SK-N-SH (cell line): ENCODE measurements at regions not wholly inside any gene's neighbourhood (a gene's known extent, or its start where the extent isn't known, plus 50 kb on each side); places are given as distances from the start of the nearest gene placed in this dataset.

Experiments used
- CTCF ChIA-PET: fragments of 300-600, 350-600 bp; formaldehyde crosslinking; extraction: SDS; loops from one replicate; lab custom pipeline; 2021; lab: Yijun Ruan, JAX
- POLR2A ChIA-PET: fragments of 350-600 bp; sonication (Branson Sonifier 250); formaldehyde crosslinking; extraction: SDS; loops from one replicate; lab custom pipeline; 2020; ENCODE audit warnings: antibody characterized with exemption, inconsistent platforms; lab: Yijun Ruan, JAX
- DNase-seq: peaks from one replicate; pipeline ENCODE4 v3.0.0; 2012
- H2AFZ ChIP-seq: fragments of 200-600 bp; sonication (generic); 2 replicates; pipeline ENCODE4 v1.8.1; 2016; ENCODE audit warnings: antibody characterized with exemption, mild to moderate bottlenecking, low read depth
- H3F3A ChIP-seq: fragments of 200-600 bp; sonication (generic); replicated peaks from 2 replicates; pipeline ENCODE3; 2016; ENCODE audit warnings: antibody characterized with exemption, mild to moderate bottlenecking; ENCODE audit not compliant: insufficient read depth
- H3K27ac ChIP-seq, 2 experiments: fragments of 200-500 bp in 1 of 2; fragments of 200-600 bp in 1 of 2; sonication (Bioruptor generic) in 1 of 2; sonication (generic), shearing (Covaris generic) in 1 of 2; 2 replicates each; pipeline versions ENCODE4 v1.5.1 to v1.6.1; 2014 to 2016; ENCODE audit warnings: low read depth in 2 of 2, inconsistent platforms in 1 of 2, low read length in 1 of 2, mild to moderate bottlenecking in 1 of 2, mixed read lengths in 1 of 2
- H3K27me3 ChIP-seq: fragments of 200-600 bp; sonication (generic), shearing (Covaris generic); 2 replicates; pipeline ENCODE4 v1.6.1; 2016; ENCODE audit warnings: mixed run types; ENCODE audit not compliant: insufficient read depth
- H3K36me3 ChIP-seq, 2 experiments: fragments of 200-500 bp in 1 of 2; fragments of 200-600 bp in 1 of 2; sonication (Bioruptor generic) in 1 of 2; sonication (generic) in 1 of 2; replicated peaks in 1 of 2; 2 replicates each; pipeline versions ENCODE3 to v1.5.1; 2014 to 2016; ENCODE audit warnings: low read length in 1 of 2, mild to moderate bottlenecking in 1 of 2; ENCODE audit not compliant: insufficient read depth in 2 of 2, control insufficient read depth in 1 of 2
- H3K4me1 ChIP-seq, 2 experiments: fragments of 200-500 bp in 1 of 2; fragments of 200-600 bp in 1 of 2; sonication (Bioruptor generic) in 1 of 2; sonication (generic), shearing (Covaris generic) in 1 of 2; 2 replicates each; pipeline versions ENCODE4 v1.5.1 to v1.6.1; 2014 to 2016; ENCODE audit warnings: low read depth in 1 of 2, low read length in 1 of 2, mixed run types in 1 of 2; ENCODE audit not compliant: insufficient read depth in 2 of 2, control insufficient read depth in 1 of 2
- H3K4me2 ChIP-seq: fragments of 200-600 bp; sonication (generic), shearing (Covaris generic); 2 replicates; pipeline ENCODE4 v1.6.1; 2017; ENCODE audit warnings: mixed run types
- H3K4me3 ChIP-seq, 2 experiments: fragments of 200-500 bp in 1 of 2; fragments of 200-600 bp in 1 of 2; sonication (Bioruptor generic) in 1 of 2; sonication (generic), shearing (Covaris generic) in 1 of 2; 2 replicates each; pipeline versions ENCODE4 v1.5.1 to v1.8.1; 2014 to 2016; ENCODE audit warnings: low read depth in 2 of 2, inconsistent platforms in 1 of 2, low read length in 1 of 2, mild to moderate bottlenecking in 1 of 2, mixed read lengths in 1 of 2, moderate library complexity in 1 of 2
- H3K79me2 ChIP-seq: fragments of 200-600 bp; sonication (generic); 2 replicates; pipeline ENCODE4 v1.8.1; 2017; ENCODE audit warnings: mild to moderate bottlenecking; ENCODE audit not compliant: insufficient read depth
- H3K9ac ChIP-seq: fragments of 200-600 bp; sonication (generic); 2 replicates; pipeline ENCODE4 v1.6.1; 2017; ENCODE audit warnings: mixed run types
- H3K9me2 ChIP-seq: fragments of 200-600 bp; sonication (generic); 2 replicates; pipeline ENCODE4 v1.6.1; 2017; ENCODE audit warnings: mixed run types
- H3K9me3 ChIP-seq: fragments of 200-600 bp; sonication (generic); 2 replicates; pipeline ENCODE4 v1.6.1; 2017; ENCODE audit warnings: mixed run types, mild to moderate bottlenecking, moderate library complexity
- H4K20me1 ChIP-seq: fragments of 200-600 bp; sonication (generic); 2 replicates; pipeline ENCODE4 v1.6.1; 2017; ENCODE audit warnings: mild to moderate bottlenecking, mixed run types; ENCODE audit not compliant: insufficient read depth
- EP300 ChIP-seq, 2 experiments: IDR thresholded peaks; 2 replicates each; pipeline versions ENCODE4 v1.4.0 to v1.6.1; 2012; ENCODE audit warnings: borderline replicate concordance in 1 of 2, low read depth in 1 of 2, low read length in 1 of 2
- EZH2phosphoT487 ChIP-seq: fragments of 200-600 bp; sonication (generic); IDR thresholded peaks from 2 replicates; pipeline ENCODE4 v1.6.1; 2017; ENCODE audit warnings: low read depth, mixed run types, mild to moderate bottlenecking, antibody characterized with exemption, moderate library complexity, borderline replicate concordance
- FOSL2 ChIP-seq: IDR thresholded peaks from 2 replicates; pipeline ENCODE4 v1.4.0; 2012; ENCODE audit warnings: low read depth, mild to moderate bottlenecking, moderate library complexity, borderline replicate concordance
- FOXM1 ChIP-seq: IDR thresholded peaks from 2 replicates; pipeline ENCODE4 v1.4.0; 2012; ENCODE audit warnings: low read depth, mild to moderate bottlenecking
- GABPA ChIP-seq: IDR thresholded peaks from 2 replicates; pipeline ENCODE4 v1.4.0; 2012; ENCODE audit warnings: low read depth, mild to moderate bottlenecking
- MEF2A ChIP-seq: IDR thresholded peaks from 2 replicates; pipeline ENCODE4 v1.4.0; 2012; ENCODE audit warnings: low read depth, borderline replicate concordance
- RCOR1 ChIP-seq: fragments of 150-350 bp; IDR thresholded peaks from 2 replicates; pipeline ENCODE4 v1.6.1; 2017; ENCODE audit warnings: antibody characterized with exemption, low read length
- RFX5 ChIP-seq: IDR thresholded peaks from 2 replicates; pipeline ENCODE4 v1.6.1; 2012; ENCODE audit warnings: mild to moderate bottlenecking, improper control_type of control experiment, low read length
- RXRA ChIP-seq: IDR thresholded peaks from 2 replicates; pipeline ENCODE4 v1.4.0; 2012; ENCODE audit warnings: low read depth, mild to moderate bottlenecking, borderline replicate concordance
- SIN3A ChIP-seq: IDR thresholded peaks from 2 replicates; pipeline ENCODE4 v1.6.1; 2012; ENCODE audit warnings: low read depth, mild to moderate bottlenecking, low read length, moderate library complexity, borderline replicate concordance
- YY1 ChIP-seq: IDR thresholded peaks from 2 replicates; pipeline ENCODE4 v1.4.0; 2012; ENCODE audit warnings: low read depth, mild to moderate bottlenecking
- WGBS: methylation state at CpG from one replicate; pipeline ENCODE4 v1.1.6; 2017; ENCODE audit warnings: low lambda C conversion rate; 5-methylcytosine and 5-hydroxymethylcytosine counted together
- TF ChIP-seq, protein P1 (sequence below): IDR thresholded peaks from 2 replicates; pipeline ENCODE4 v1.4.0; 2012; ENCODE audit warnings: low read depth, borderline replicate concordance
- TF ChIP-seq, protein P2 (sequence below): fragments of 150-350 bp; IDR thresholded peaks from 2 replicates; pipeline ENCODE4 v1.6.1; 2016; ENCODE audit warnings: mild to moderate bottlenecking, low read depth, low read length
- TF ChIP-seq, protein P3 (sequence below): IDR thresholded peaks from 2 replicates; pipeline ENCODE4 v1.6.1; 2012; ENCODE audit warnings: mild to moderate bottlenecking, low read depth, low read length, moderate library complexity

DNA sequence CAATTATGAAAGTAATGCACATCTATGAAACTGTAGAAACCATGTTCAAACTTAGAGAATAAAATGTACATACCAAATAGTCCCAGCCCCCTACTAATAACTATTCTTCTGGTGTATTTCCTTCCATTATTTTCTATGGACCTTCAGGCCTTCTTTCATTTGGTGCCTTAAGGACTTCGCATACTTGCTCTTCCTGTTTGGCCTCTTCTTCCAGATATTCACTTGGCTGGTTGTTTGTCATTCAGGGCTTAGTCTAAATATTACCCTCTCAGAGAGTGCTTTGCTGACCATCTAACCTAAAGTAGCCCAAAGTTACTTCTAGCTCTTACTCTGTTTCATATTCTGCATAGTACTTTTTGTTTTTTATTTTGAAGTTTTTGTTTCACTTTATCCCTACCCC lies 70.3 kb upstream of the ARMCX2 start:
- no peaks in the 10 kb centered on the region for H3K9me2 ChIP-seq
- H3K27me3 ChIP-seq: no peaks in the 10 kb centered on the region
- no peak overlapping the region for H3K4me2 ChIP-seq
- ChIA-PET CTCF (interaction anchor here (0.6 kb wide), 1 partner anchor 613 kb away, joined by 3 read pairs; no protein-coding TSS in a partner anchor), POLR2A (no interaction called here)
- H4K20me1 ChIP-seq: no peaks in the 10 kb centered on the region
- no peaks in the 10 kb centered on the region for H3K4me1 ChIP-seq
- no peaks in the 10 kb centered on the region for H3K9me3 ChIP-seq
- no peak overlapping the region for H3K9ac ChIP-seq
- DNase-seq: no peak
- no peak overlapping the region for H3K4me3 ChIP-seq
- no peaks in the 10 kb centered on the region for H3K79me2 ChIP-seq
- H3F3A ChIP-seq: no peaks in the 10 kb centered on the region
- no peak overlapping the region for H2AFZ ChIP-seq
- TF ChIP-seq EP300 (IDR thresholded peaks at IDR 0.05; ENCODE audit: borderline replicate concordance in 1 of 2, low read depth in 1 of 2, low read length in 1 of 2): no peak
- no peak for TF ChIP-seq MEF2A
- TF ChIP-seq RXRA: no peak
- TF ChIP-seq, protein P1, sequence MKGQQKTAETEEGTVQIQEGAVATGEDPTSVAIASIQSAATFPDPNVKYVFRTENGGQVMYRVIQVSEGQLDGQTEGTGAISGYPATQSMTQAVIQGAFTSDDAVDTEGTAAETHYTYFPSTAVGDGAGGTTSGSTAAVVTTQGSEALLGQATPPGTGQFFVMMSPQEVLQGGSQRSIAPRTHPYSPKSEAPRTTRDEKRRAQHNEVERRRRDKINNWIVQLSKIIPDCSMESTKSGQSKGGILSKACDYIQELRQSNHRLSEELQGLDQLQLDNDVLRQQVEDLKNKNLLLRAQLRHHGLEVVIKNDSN: no peak
- TF ChIP-seq GABPA: no peak
- TF ChIP-seq RCOR1: no peak
- TF ChIP-seq SIN3A: no peak
- no peak for TF ChIP-seq RFX5
- no peak for TF ChIP-seq FOSL2
- TF ChIP-seq, protein P2, sequence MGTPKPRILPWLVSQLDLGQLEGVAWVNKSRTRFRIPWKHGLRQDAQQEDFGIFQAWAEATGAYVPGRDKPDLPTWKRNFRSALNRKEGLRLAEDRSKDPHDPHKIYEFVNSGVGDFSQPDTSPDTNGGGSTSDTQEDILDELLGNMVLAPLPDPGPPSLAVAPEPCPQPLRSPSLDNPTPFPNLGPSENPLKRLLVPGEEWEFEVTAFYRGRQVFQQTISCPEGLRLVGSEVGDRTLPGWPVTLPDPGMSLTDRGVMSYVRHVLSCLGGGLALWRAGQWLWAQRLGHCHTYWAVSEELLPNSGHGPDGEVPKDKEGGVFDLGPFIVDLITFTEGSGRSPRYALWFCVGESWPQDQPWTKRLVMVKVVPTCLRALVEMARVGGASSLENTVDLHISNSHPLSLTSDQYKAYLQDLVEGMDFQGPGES: no peak
- TF ChIP-seq EZH2phosphoT487: no peak
- TF ChIP-seq, protein P3, sequence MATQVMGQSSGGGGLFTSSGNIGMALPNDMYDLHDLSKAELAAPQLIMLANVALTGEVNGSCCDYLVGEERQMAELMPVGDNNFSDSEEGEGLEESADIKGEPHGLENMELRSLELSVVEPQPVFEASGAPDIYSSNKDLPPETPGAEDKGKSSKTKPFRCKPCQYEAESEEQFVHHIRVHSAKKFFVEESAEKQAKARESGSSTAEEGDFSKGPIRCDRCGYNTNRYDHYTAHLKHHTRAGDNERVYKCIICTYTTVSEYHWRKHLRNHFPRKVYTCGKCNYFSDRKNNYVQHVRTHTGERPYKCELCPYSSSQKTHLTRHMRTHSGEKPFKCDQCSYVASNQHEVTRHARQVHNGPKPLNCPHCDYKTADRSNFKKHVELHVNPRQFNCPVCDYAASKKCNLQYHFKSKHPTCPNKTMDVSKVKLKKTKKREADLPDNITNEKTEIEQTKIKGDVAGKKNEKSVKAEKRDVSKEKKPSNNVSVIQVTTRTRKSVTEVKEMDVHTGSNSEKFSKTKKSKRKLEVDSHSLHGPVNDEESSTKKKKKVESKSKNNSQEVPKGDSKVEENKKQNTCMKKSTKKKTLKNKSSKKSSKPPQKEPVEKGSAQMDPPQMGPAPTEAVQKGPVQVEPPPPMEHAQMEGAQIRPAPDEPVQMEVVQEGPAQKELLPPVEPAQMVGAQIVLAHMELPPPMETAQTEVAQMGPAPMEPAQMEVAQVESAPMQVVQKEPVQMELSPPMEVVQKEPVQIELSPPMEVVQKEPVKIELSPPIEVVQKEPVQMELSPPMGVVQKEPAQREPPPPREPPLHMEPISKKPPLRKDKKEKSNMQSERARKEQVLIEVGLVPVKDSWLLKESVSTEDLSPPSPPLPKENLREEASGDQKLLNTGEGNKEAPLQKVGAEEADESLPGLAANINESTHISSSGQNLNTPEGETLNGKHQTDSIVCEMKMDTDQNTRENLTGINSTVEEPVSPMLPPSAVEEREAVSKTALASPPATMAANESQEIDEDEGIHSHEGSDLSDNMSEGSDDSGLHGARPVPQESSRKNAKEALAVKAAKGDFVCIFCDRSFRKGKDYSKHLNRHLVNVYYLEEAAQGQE: no peak
- TF ChIP-seq FOXM1: no peak
- TF ChIP-seq YY1: no peak
- 28% methylated on average over 1 of the region's 1 CpG for WGBS
- no peak overlapping the region for H3K27ac ChIP-seq
- no peaks in the 10 kb centered on the region for H3K36me3 ChIP-seq
